CD8-positive, alpha-beta memory T cell (primary cell): ENCODE measurements at regions not wholly inside any gene's neighbourhood (a gene's known extent, or its start where the extent isn't known, plus 50 kb on each side); places are given as distances from the start of the nearest gene placed in this dataset.

ENCODE experiments used
- CTCF ChIA-PET: fragments of 350-600 bp; sonication (Branson Sonifier 250); formaldehyde crosslinking; loops from one replicate; lab custom pipeline; 2021; ENCODE audit warnings: antibody characterized with exemption; lab: Charles Lee
- POLR2A ChIA-PET: fragments of 350-600 bp; sonication (Branson Sonifier 250); formaldehyde crosslinking; loops from one replicate; lab custom pipeline; 2021; ENCODE audit warnings: antibody characterized with exemption; lab: Charles Lee
- DNase-seq, 5 donors: peaks; one replicate each; pipeline versions ENCODE4 v3.0.0 to v3.0.0-alpha.2; 2020 to 2022; ENCODE audit warnings: mixed read lengths in 1 of 5
- H3K27ac ChIP-seq: one replicate; pipeline ENCODE4 v1.7.0; 2013; ENCODE audit warnings: low read depth, mild to moderate bottlenecking, low read length, moderate library complexity
- H3K27me3 ChIP-seq: 2 replicates; pipeline ENCODE4 v1.7.0; 2013; ENCODE audit warnings: low read length, mild to moderate bottlenecking; ENCODE audit not compliant: insufficient read depth, poor library complexity, severe bottlenecking
- H3K36me3 ChIP-seq: 2 replicates; pipeline ENCODE4 v1.7.0; 2013; ENCODE audit warnings: mild to moderate bottlenecking, low read length, moderate library complexity; ENCODE audit not compliant: insufficient read depth
- H3K4me1 ChIP-seq: 2 replicates; pipeline ENCODE4 v1.7.0; 2013; ENCODE audit warnings: mild to moderate bottlenecking, low read length, moderate library complexity; ENCODE audit not compliant: insufficient read depth
- H3K4me3 ChIP-seq: 2 replicates; pipeline ENCODE4 v1.7.0; 2013; ENCODE audit warnings: mild to moderate bottlenecking, low read length
- H3K9me3 ChIP-seq: 2 replicates; pipeline ENCODE4 v1.7.0; 2013; ENCODE audit warnings: mild to moderate bottlenecking, low read length
- H3K27ac Mint-ChIP-seq, 8 donors: one replicate each; pipeline ENCODE4 v1.8.0; 2020 to 2021; ENCODE audit warnings: mixed read lengths in 8 of 8, mild to moderate bottlenecking in 6 of 8, inconsistent platforms in 3 of 8, moderate library complexity in 3 of 8
- H3K27me3 Mint-ChIP-seq, 2 donors: one replicate each; pipeline ENCODE4 v1.8.0; 2020 to 2021; ENCODE audit warnings: mixed read lengths in 2 of 2, mild to moderate bottlenecking in 1 of 2, moderate library complexity in 1 of 2
- H3K36me3 Mint-ChIP-seq, 3 donors: one replicate each; pipeline ENCODE4 v1.8.0; 2020 to 2021; ENCODE audit warnings: mixed read lengths in 3 of 3, inconsistent platforms in 1 of 3, mild to moderate bottlenecking in 1 of 3
- H3K4me1 Mint-ChIP-seq, 3 donors: one replicate each; pipeline ENCODE4 v1.8.0; 2020 to 2021; ENCODE audit warnings: mixed read lengths in 3 of 3, inconsistent platforms in 1 of 3, mild to moderate bottlenecking in 1 of 3
- H3K4me3 Mint-ChIP-seq, 7 donors: one replicate each; pipeline ENCODE4 v1.8.0; 2020 to 2021; ENCODE audit warnings: mixed read lengths in 7 of 7, mild to moderate bottlenecking in 6 of 7, moderate library complexity in 4 of 7, inconsistent platforms in 2 of 7
- H3K9me3 Mint-ChIP-seq, 5 donors: one replicate each; pipeline ENCODE4 v1.8.0; 2020 to 2022; ENCODE audit warnings: mixed read lengths in 5 of 5, mild to moderate bottlenecking in 3 of 5, moderate library complexity in 2 of 5, inconsistent platforms in 1 of 5

GRCh38 chr6:115712291-115712961, 348.3 kb downstream of the FRK start:
- peaks cover 0 to 5% (median 0%) of the 10 kb centered on the region in 5 donors for H3K9me3 Mint-ChIP-seq
- ChIA-PET POLR2A (no interaction called here), CTCF (no interaction called here)
- Histone ChIP-seq H3K4me1 (no peaks in the 10 kb centered on the region), H3K27me3 (no peaks in the 10 kb centered on the region), H3K27ac (no peak overlapping the region), H3K9me3 (no peaks in the 10 kb centered on the region), H3K36me3 (no peaks in the 10 kb centered on the region), H3K4me3 (no peak overlapping the region)
- no peaks in the 10 kb centered on the region for H3K4me1 Mint-ChIP-seq
- H3K36me3 Mint-ChIP-seq: no peaks in the 10 kb centered on the region
- DNase-seq: no peak
- no peak overlapping the region for H3K27ac Mint-ChIP-seq
- no peaks in the 10 kb centered on the region for H3K27me3 Mint-ChIP-seq
- H3K4me3 Mint-ChIP-seq: no peak overlapping the region

GRCh38 chr6:115708850-115709249, 351.8 kb downstream of the FRK start:
- no peak for DNase-seq
- no peak overlapping the region for H3K27ac ChIP-seq
- Mint-ChIP-seq H3K27me3 (no peaks in the 10 kb centered on the region), H3K4me1 (no peaks in the 10 kb centered on the region), H3K9me3 (peaks cover 0 to 5% (median under 1%) of the 10 kb centered on the region in 5 donors), H3K27ac (no peak overlapping the region), H3K4me3 (no peak overlapping the region), H3K36me3 (no peaks in the 10 kb centered on the region)
- ChIA-PET CTCF (no interaction called here), POLR2A (no interaction called here)
- H3K9me3 ChIP-seq: no peaks in the 10 kb centered on the region
- no peak overlapping the region for H3K4me3 ChIP-seq
- H3K4me1 ChIP-seq: no peaks in the 10 kb centered on the region
- H3K36me3 ChIP-seq: no peaks in the 10 kb centered on the region
- H3K27me3 ChIP-seq: no peaks in the 10 kb centered on the region

- Mint-ChIP-seq H3K27me3 (no peaks in the 10 kb centered on the region), H3K27ac (no peak overlapping the region), H3K9me3 (peaks cover 2 to 12% (median 10%) of the 10 kb centered on the region in 5 donors), H3K36me3 (no peaks in the 10 kb centered on the region), H3K4me1 (no peaks in the 10 kb centered on the region), H3K4me3 (no peak overlapping the region)
- Histone ChIP-seq H3K4me3 (no peak overlapping the region), H3K9me3 (no peaks in the 10 kb centered on the region), H3K36me3 (no peaks in the 10 kb centered on the region), H3K27me3 (no peaks in the 10 kb centered on the region), H3K4me1 (no peaks in the 10 kb centered on the region), H3K27ac (no peak overlapping the region)
- no peak for DNase-seq
- ChIA-PET POLR2A (no interaction called here), CTCF (no interaction called here)
Measured at GRCh38 chr6:115706981-115707380, 353.7 kb downstream of the FRK start.

- Histone ChIP-seq H3K4me3 (no peak overlapping the region), H3K36me3 (no peaks in the 10 kb centered on the region), H3K27me3 (no peaks in the 10 kb centered on the region), H3K4me1 (no peaks in the 10 kb centered on the region), H3K27ac (no peak overlapping the region), H3K9me3 (no peaks in the 10 kb centered on the region)
- Mint-ChIP-seq H3K27me3 (no peaks in the 10 kb centered on the region), H3K4me1 (no peaks in the 10 kb centered on the region), H3K4me3 (no peak overlapping the region), H3K9me3 (peaks cover 3 to 14% (median 11%) of the 10 kb centered on the region in 5 donors), H3K27ac (no peak overlapping the region), H3K36me3 (no peaks in the 10 kb centered on the region)
- DNase-seq: no peak
- POLR2A ChIA-PET: no interaction called here
- CTCF ChIA-PET: no interaction called here
Measured at GRCh38 chr6:115706324-115706723, 354.4 kb downstream of the FRK start.

GRCh38 chr6:115704028-115704427, 356.7 kb downstream of the FRK start:
- Histone ChIP-seq H3K4me1 (no peaks in the 10 kb centered on the region), H3K27me3 (no peaks in the 10 kb centered on the region), H3K27ac (no peak overlapping the region), H3K4me3 (no peak overlapping the region), H3K36me3 (no peaks in the 10 kb centered on the region), H3K9me3 (no peaks in the 10 kb centered on the region)
- H3K9me3 Mint-ChIP-seq: peaks cover 3 to 14% (median 11%) of the 10 kb centered on the region in 5 donors
- no peaks in the 10 kb centered on the region for H3K36me3 Mint-ChIP-seq
- POLR2A ChIA-PET: no interaction called here
- DNase-seq: no peak
- no peaks in the 10 kb centered on the region for H3K4me1 Mint-ChIP-seq
- H3K27ac Mint-ChIP-seq: no peak overlapping the region
- H3K4me3 Mint-ChIP-seq: no peak overlapping the region
- CTCF ChIA-PET: no interaction called here
- no peaks in the 10 kb centered on the region for H3K27me3 Mint-ChIP-seq

- H3K4me1 ChIP-seq: no peaks in the 10 kb centered on the region
- H3K36me3 ChIP-seq: no peaks in the 10 kb centered on the region
- Mint-ChIP-seq H3K27ac (no peak overlapping the region), H3K4me3 (no peak overlapping the region), H3K9me3 (peaks cover 0 to 4% (median 3%) of the 10 kb centered on the region in 5 donors), H3K27me3 (no peaks in the 10 kb centered on the region), H3K4me1 (no peaks in the 10 kb centered on the region), H3K36me3 (no peaks in the 10 kb centered on the region)
- no peaks in the 10 kb centered on the region for H3K9me3 ChIP-seq
- no peak overlapping the region for H3K4me3 ChIP-seq
- no peak overlapping the region for H3K27ac ChIP-seq
- POLR2A ChIA-PET: no interaction called here
- H3K27me3 ChIP-seq: no peaks in the 10 kb centered on the region
- DNase-seq: no peak
- CTCF ChIA-PET: no interaction called here
Measured at GRCh38 chr6:115691433-115691832, 369.3 kb downstream of the FRK start.

- POLR2A ChIA-PET: no interaction called here
- H3K4me1 ChIP-seq: no peaks in the 10 kb centered on the region
- H3K27me3 ChIP-seq: no peaks in the 10 kb centered on the region
- no peaks in the 10 kb centered on the region for H3K9me3 ChIP-seq
- no peak overlapping the region for H3K27ac ChIP-seq
- Mint-ChIP-seq H3K36me3 (no peaks in the 10 kb centered on the region), H3K27ac (no peak overlapping the region), H3K4me3 (no peak overlapping the region), H3K27me3 (no peaks in the 10 kb centered on the region), H3K4me1 (no peaks in the 10 kb centered on the region), H3K9me3 (peaks cover 0 to 4% (median 3%) of the 10 kb centered on the region in 5 donors)
- DNase-seq: no peak
- CTCF ChIA-PET: no interaction called here
- no peak overlapping the region for H3K4me3 ChIP-seq
- H3K36me3 ChIP-seq: no peaks in the 10 kb centered on the region
Measured at GRCh38 chr6:115690854-115691253, 369.8 kb downstream of the FRK start.

- Mint-ChIP-seq H3K4me3 (no peak overlapping the region), H3K27me3 (no peaks in the 10 kb centered on the region), H3K4me1 (no peaks in the 10 kb centered on the region), H3K36me3 (no peaks in the 10 kb centered on the region), H3K27ac (no peak overlapping the region), H3K9me3 (peaks cover 0 to 7% (median 0%) of the 10 kb centered on the region in 5 donors)
- Histone ChIP-seq H3K27me3 (no peaks in the 10 kb centered on the region), H3K4me1 (no peaks in the 10 kb centered on the region), H3K36me3 (no peaks in the 10 kb centered on the region), H3K4me3 (no peak overlapping the region), H3K9me3 (no peaks in the 10 kb centered on the region), H3K27ac (no peak overlapping the region)
- ChIA-PET CTCF (no interaction called here), POLR2A (no interaction called here)
- no peak for DNase-seq
Measured at GRCh38 chr6:115681978-115682775, 378.5 kb downstream of the FRK start.
